ENCODE measurements at regions not wholly inside any gene's neighbourhood (a gene's known extent, or its start where the extent isn't known, plus 50 kb on each side); places are given as distances from the start of the nearest gene placed in this dataset.

- Histone ChIP-seq H3K27me3 (peaks cover 62% of the 10 kb centered on the region), H3K9me3 (no peaks in the 10 kb centered on the region), H3K4me3 (ENCODE audit: low read depth in 1 of 2, low read length in 1 of 2) (no peak overlapping the region), H3K36me3 (no peaks in the 10 kb centered on the region), H3K4me1 (ENCODE audit: control insufficient read depth in 1 of 2, insufficient read depth in 1 of 2, low read depth in 1 of 2, low read length in 1 of 2) (no peaks in the 10 kb centered on the region), H3K27ac (no peak overlapping the region)
- TF ChIP-seq CTCF (IDR thresholded peaks at IDR 0.05): no peak
These were observed 67.2 kb upstream of the IFNE start for GRCh38 chr9:21549251-21549765.

GRCh38 chr9:21549890-21550289 is 67.8 kb upstream of the IFNE start:
- H3K4me1 ChIP-seq (ENCODE audit: control insufficient read depth in 1 of 2, insufficient read depth in 1 of 2, low read depth in 1 of 2, low read length in 1 of 2): no peaks in the 10 kb centered on the region
- H3K4me3 ChIP-seq (ENCODE audit: low read depth in 1 of 2, low read length in 1 of 2): no peak overlapping the region
- H3K9me3 ChIP-seq: no peaks in the 10 kb centered on the region
- peaks cover 68% of the 10 kb centered on the region for H3K27me3 ChIP-seq
- H3K27ac ChIP-seq: no peak overlapping the region
- TF ChIP-seq CTCF (IDR thresholded peaks at IDR 0.05): no peak
- no peaks in the 10 kb centered on the region for H3K36me3 ChIP-seq

- H3K27ac ChIP-seq: no peak overlapping the region
These were observed 68.3 kb upstream of the IFNE start for GRCh38 chr9:21550392-21550791.

GRCh38 chr9:21551401-21551800 is 69.3 kb upstream of the IFNE start:
- no peaks in the 10 kb centered on the region for H3K9me3 ChIP-seq
- peaks cover 83% of the 10 kb centered on the region for H3K27me3 ChIP-seq
- H3K36me3 ChIP-seq: no peaks in the 10 kb centered on the region
- TF ChIP-seq CTCF (IDR thresholded peaks at IDR 0.05): no peak
- no peaks in the 10 kb centered on the region for H3K4me1 ChIP-seq (ENCODE audit: control insufficient read depth in 1 of 2, insufficient read depth in 1 of 2, low read depth in 1 of 2, low read length in 1 of 2)
- H3K27ac ChIP-seq: no peak overlapping the region
- H3K4me3 ChIP-seq (ENCODE audit: low read depth in 1 of 2, low read length in 1 of 2): no peak overlapping the region

More at GRCh38 chr9:21550392-21550791, 68.3 kb upstream of the IFNE start:
- Histone ChIP-seq H3K9me3 (no peaks in the 10 kb centered on the region), H3K27me3 (peaks cover 73% of the 10 kb centered on the region), H3K4me1 (ENCODE audit: control insufficient read depth in 1 of 2, insufficient read depth in 1 of 2, low read depth in 1 of 2, low read length in 1 of 2) (no peaks in the 10 kb centered on the region), H3K36me3 (no peaks in the 10 kb centered on the region), H3K4me3 (ENCODE audit: low read depth in 1 of 2, low read length in 1 of 2) (no peak overlapping the region)
- TF ChIP-seq CTCF (IDR thresholded peaks at IDR 0.05): no peak

- Histone ChIP-seq H3K4me1 (ENCODE audit: control insufficient read depth in 1 of 2, insufficient read depth in 1 of 2, low read depth in 1 of 2, low read length in 1 of 2) (no peaks in the 10 kb centered on the region), H3K36me3 (no peaks in the 10 kb centered on the region), H3K27me3 (peaks cover 87% of the 10 kb centered on the region), H3K4me3 (ENCODE audit: low read depth in 1 of 2, low read length in 1 of 2) (no peak overlapping the region), H3K27ac (no peak overlapping the region), H3K9me3 (no peaks in the 10 kb centered on the region)
- TF ChIP-seq CTCF (IDR thresholded peaks at IDR 0.05): no peak
These were observed 70.4 kb upstream of the IFNE start for GRCh38 chr9:21552244-21553170.

Data from neutrophil (primary cell).